Esophagus (tissue), 2 donors: ENCODE measurements at regions not wholly inside any gene's neighbourhood (a gene's known extent, or its start where the extent isn't known, plus 50 kb on each side); places are given as distances from the start of the nearest gene placed in this dataset.

Experiments
- H3K27ac ChIP-seq, 2 donors: one replicate each; pipeline ENCODE4 v1.5.1; 2013; ENCODE audit warnings: low read depth in 2 of 2, mild to moderate bottlenecking in 2 of 2, inconsistent platforms in 1 of 2, low read length in 1 of 2, moderate library complexity in 1 of 2
- H3K27me3 ChIP-seq, 2 donors: one replicate each; pipeline ENCODE4 v1.6.1; 2013; ENCODE audit warnings: low read length in 2 of 2, control low read depth in 1 of 2, mild to moderate bottlenecking in 1 of 2; ENCODE audit not compliant: insufficient read depth in 2 of 2, control insufficient read depth in 1 of 2
- H3K36me3 ChIP-seq, 2 donors: one replicate each; pipeline ENCODE4 v1.6.1; 2013; ENCODE audit warnings: low read length in 1 of 2; ENCODE audit not compliant: control insufficient read depth in 2 of 2, insufficient read depth in 2 of 2
- H3K4me1 ChIP-seq, 2 donors: one replicate each; pipeline ENCODE4 v1.6.1; 2013; ENCODE audit warnings: low read length in 1 of 2; ENCODE audit not compliant: control insufficient read depth in 2 of 2, insufficient read depth in 2 of 2
- H3K4me3 ChIP-seq, 2 donors: one replicate each; pipeline ENCODE4 v1.5.1; 2013; ENCODE audit warnings: low read length in 2 of 2, mild to moderate bottlenecking in 2 of 2, low read depth in 1 of 2, moderate library complexity in 1 of 2
- H3K9me3 ChIP-seq, 2 donors: one replicate each; pipeline ENCODE4 v1.6.1; 2013; ENCODE audit warnings: mild to moderate bottlenecking in 2 of 2, low read depth in 1 of 2, low read length in 1 of 2, moderate library complexity in 1 of 2; ENCODE audit not compliant: control insufficient read depth in 2 of 2, insufficient read depth in 1 of 2
- WGBS, 2 donors: extraction: QIAGEN DNeasy Blood & Tissue Kit; methylation state at CpG; one replicate each; pipeline ENCODE4 v1.1.7; 2013; 5-methylcytosine and 5-hydroxymethylcytosine counted together
- donor health status: healthy with polysubstance abuse.
- donor health status: Bipolar disorder and iron deficiency.

GRCh38 chr4:187171706-187172339 lies 448.2 kb upstream of the FAT1 start:
- Histone ChIP-seq H3K36me3 (no peaks in the 10 kb centered on the region), H3K9me3 (no peaks in the 10 kb centered on the region), H3K4me1 (no peaks in the 10 kb centered on the region), H3K27ac (no peak overlapping the region), H3K4me3 (no peak overlapping the region), H3K27me3 (no peaks in the 10 kb centered on the region)
- WGBS, 2 donors = 51 to 58% methylated on average over 12 of the region's 12 CpGs

- Histone ChIP-seq H3K9me3 (no peaks in the 10 kb centered on the region), H3K4me1 (no peaks in the 10 kb centered on the region), H3K36me3 (no peaks in the 10 kb centered on the region), H3K27ac (no peak overlapping the region), H3K4me3 (no peak overlapping the region), H3K27me3 (no peaks in the 10 kb centered on the region)
- WGBS, 2 donors = 59 to 64% methylated on average over 7 of the region's 7 CpGs
These were observed 448.7 kb upstream of the FAT1 start for GRCh38 chr4:187172340-187172761.

- WGBS, 2 donors = 77 to 82% methylated on average over 8 of the region's 8 CpGs
- Histone ChIP-seq H3K4me3 (no peak overlapping the region), H3K27me3 (no peaks in the 10 kb centered on the region), H3K9me3 (no peaks in the 10 kb centered on the region), H3K36me3 (no peaks in the 10 kb centered on the region), H3K27ac (no peak overlapping the region), H3K4me1 (no peaks in the 10 kb centered on the region)
These were observed 451.1 kb upstream of the FAT1 start for GRCh38 chr4:187174749-187175148.

- Histone ChIP-seq H3K9me3 (no peaks in the 10 kb centered on the region), H3K4me1 (no peaks in the 10 kb centered on the region), H3K27me3 (no peaks in the 10 kb centered on the region), H3K4me3 (no peak overlapping the region), H3K27ac (no peak overlapping the region), H3K36me3 (no peaks in the 10 kb centered on the region)
- WGBS, 2 donors = 77% methylated on average over 5 of the region's 5 CpGs
These were observed 451.5 kb upstream of the FAT1 start for GRCh38 chr4:187175197-187175596.

DNA sequence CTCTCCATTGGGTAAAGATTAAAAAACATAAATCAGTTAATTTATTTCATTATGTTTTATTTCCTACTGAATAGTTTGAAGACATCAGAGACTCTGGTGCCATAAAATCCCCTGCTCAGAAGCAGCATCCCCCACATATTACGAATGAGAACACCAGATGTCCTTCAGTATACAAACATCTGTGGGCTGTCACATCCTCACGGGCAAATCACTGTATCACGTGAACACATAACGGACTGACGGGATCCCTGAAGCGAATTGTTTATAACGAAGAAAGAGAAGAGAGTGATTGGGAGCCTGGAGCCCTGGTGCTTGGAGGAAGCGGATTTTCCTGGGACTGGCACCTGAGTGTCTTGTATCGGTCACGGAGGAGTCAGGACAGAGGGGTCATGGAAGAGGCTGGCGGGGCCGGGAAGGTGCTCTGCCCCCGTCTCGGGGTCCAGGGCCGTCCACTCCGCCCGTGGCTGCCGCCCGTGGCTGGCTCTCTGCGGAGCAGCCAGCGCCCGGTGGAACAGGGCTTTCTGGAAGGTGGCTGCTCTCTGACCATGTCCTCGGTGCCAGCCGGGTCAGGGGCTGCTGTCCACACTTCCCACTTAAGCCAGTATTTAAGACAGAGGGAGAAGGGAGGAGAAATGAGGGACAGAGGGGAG lies 452.7 kb upstream of the FAT1 start:
- 84 to 85% methylated on average over 24 of the region's 24 CpGs for WGBS, 2 donors
- Histone ChIP-seq H3K36me3 (no peaks in the 10 kb centered on the region), H3K4me1 (no peaks in the 10 kb centered on the region), H3K4me3 (no peak overlapping the region), H3K27me3 (no peaks in the 10 kb centered on the region), H3K9me3 (no peaks in the 10 kb centered on the region), H3K27ac (no peak overlapping the region)

DNA sequence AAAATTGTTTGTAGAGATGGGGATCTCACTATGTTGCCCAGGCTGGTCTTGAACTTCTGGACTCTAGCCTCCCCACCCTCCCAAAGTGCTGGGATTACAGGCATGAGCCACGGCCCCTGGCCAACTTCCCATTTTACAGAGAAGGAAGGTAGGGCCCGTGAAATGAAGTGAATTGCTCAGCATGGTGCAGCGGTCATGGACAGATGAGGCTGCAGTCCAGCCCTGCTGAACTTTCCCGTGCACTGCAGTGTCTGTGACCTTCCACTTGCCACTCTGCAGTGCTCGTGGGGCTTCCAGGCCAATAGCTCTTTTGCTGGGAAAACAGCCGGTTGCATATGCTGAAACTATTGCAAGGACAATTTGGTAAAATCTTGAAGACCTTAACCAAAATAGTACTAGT lies 454.4 kb upstream of the FAT1 start:
- 73 to 78% methylated on average over 6 of the region's 6 CpGs for WGBS, 2 donors
- H3K4me3 ChIP-seq = no peak overlapping the region
- no peak overlapping the region for H3K27ac ChIP-seq
- H3K36me3 ChIP-seq = no peaks in the 10 kb centered on the region
- H3K9me3 ChIP-seq = no peaks in the 10 kb centered on the region
- peaks cover 0 to 2% of the 10 kb centered on the region in 2 donors for H3K27me3 ChIP-seq
- H3K4me1 ChIP-seq = no peaks in the 10 kb centered on the region

DNA sequence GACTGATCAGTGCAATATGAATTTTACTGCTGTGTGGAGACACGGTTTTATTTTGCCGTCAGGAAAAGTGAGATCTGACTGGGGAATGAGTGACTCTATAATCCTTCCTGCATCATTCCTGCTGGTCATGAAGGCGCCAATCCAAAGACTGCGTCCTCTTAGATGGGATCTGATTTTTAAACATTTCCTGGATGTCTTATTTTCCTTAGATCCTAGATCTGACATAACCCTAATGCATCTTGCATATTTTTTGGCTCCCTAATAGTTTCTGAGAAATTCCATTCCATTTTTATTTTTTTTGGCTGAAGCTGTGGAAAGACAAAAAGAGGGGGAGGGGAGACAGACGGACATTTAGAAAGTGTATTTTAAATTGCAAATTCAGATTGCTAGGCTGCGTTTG lies 454.9 kb upstream of the FAT1 start:
- no peaks in the 10 kb centered on the region for H3K9me3 ChIP-seq
- peaks cover 0 to 2% of the 10 kb centered on the region in 2 donors for H3K27me3 ChIP-seq
- no peak overlapping the region for H3K4me3 ChIP-seq
- WGBS, 2 donors = 63% methylated on average over 6 of the region's 6 CpGs
- H3K36me3 ChIP-seq = no peaks in the 10 kb centered on the region
- H3K4me1 ChIP-seq = no peaks in the 10 kb centered on the region
- H3K27ac ChIP-seq = no peak overlapping the region

DNA sequence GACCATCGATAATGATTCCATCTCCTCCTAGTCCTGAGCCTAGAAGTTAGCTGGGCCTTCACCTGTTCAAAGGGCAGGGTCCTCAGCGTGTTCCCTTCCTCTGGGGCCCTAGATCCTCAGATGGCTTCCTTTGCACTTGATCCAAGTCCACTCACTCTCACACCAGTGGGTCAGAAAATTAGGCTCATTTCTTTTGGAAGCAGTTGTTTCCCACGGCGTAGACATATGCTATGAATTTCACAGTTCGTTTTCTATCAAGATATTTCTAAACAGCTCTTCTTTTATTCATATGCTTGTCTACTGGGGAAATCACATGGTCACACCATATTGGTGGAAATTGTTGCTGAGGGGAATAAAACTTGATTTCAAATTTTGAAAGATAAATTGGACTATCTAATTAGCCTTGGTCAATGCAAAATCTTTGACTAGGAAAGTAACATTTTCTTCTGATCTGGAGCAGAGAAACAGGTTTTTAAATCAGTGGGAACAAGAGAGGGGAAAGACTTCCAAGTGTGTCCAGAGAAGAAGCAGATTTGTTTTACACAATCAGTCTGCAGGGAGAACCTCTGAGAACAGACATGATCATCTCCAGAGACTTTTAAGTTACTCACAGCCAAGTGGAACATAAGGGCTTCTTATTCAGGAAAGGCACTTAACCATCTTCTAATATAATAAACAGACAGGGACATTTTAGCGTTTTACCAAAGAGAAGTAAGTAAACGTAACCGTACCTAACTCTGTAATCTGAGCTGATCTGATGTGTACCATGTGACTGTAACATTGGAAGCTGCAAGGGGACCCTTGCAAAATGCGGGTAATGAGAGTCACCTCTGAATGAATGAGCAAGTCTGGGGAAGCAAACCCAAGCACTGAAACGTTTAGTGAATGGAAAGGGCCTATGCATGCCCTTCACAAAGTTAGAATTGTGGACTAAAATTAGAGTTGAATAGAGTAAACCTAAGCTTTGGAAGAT lies 455.7 kb upstream of the FAT1 start:
- WGBS, 2 donors = 70 to 72% methylated on average over 10 of the region's 10 CpGs
- Histone ChIP-seq H3K27ac (no peak overlapping the region), H3K9me3 (no peaks in the 10 kb centered on the region), H3K4me1 (no peaks in the 10 kb centered on the region), H3K4me3 (no peak overlapping the region), H3K27me3 (peaks cover 0 to 2% of the 10 kb centered on the region in 2 donors), H3K36me3 (no peaks in the 10 kb centered on the region)

- Histone ChIP-seq H3K27ac (no peak overlapping the region), H3K36me3 (no peaks in the 10 kb centered on the region), H3K9me3 (no peaks in the 10 kb centered on the region), H3K4me1 (no peaks in the 10 kb centered on the region), H3K4me3 (no peak overlapping the region), H3K27me3 (peaks cover 0 to 2% of the 10 kb centered on the region in 2 donors)
- 61 to 80% methylated on average over 6 of the region's 6 CpGs for WGBS, 2 donors
These were observed 457.4 kb upstream of the FAT1 start for GRCh38 chr4:187181054-187181453.
